ENCODE measurements at regions not wholly inside any gene's neighbourhood (a gene's known extent, or its start where the extent isn't known, plus 50 kb on each side); places are given as distances from the start of the nearest gene placed in this dataset.
"Not testable (repeated sequence)": the region's sequence is repeated elsewhere in the genome, so short reads cannot be mapped to it uniquely, and the experiment has no call there.

DNA sequence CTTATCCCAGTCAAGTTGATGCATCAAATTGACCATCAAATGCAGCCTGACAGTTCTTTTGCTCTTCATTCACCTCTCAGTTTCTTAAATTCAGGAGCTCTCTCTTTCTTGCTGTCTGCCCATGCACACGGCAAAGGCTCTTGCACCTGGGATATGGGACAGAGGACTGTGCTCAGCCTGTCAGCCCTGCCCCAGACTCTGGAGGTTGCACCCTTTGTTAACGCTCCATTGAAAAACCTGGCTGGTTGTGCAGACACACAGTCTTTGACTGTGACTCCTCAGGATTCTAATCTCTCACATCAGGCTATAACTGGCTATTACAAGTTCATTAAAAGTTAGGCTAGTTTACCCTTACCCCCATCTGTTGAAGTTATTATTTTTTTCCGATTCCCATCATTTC, 1032.5 kb downstream of the SOCS6 start:
- no peaks in the 10 kb centered on the region for H3K36me3 ChIP-seq (replicated peaks)
- TF ChIP-seq, protein P1, sequence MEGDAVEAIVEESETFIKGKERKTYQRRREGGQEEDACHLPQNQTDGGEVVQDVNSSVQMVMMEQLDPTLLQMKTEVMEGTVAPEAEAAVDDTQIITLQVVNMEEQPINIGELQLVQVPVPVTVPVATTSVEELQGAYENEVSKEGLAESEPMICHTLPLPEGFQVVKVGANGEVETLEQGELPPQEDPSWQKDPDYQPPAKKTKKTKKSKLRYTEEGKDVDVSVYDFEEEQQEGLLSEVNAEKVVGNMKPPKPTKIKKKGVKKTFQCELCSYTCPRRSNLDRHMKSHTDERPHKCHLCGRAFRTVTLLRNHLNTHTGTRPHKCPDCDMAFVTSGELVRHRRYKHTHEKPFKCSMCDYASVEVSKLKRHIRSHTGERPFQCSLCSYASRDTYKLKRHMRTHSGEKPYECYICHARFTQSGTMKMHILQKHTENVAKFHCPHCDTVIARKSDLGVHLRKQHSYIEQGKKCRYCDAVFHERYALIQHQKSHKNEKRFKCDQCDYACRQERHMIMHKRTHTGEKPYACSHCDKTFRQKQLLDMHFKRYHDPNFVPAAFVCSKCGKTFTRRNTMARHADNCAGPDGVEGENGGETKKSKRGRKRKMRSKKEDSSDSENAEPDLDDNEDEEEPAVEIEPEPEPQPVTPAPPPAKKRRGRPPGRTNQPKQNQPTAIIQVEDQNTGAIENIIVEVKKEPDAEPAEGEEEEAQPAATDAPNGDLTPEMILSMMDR (IDR thresholded peaks at IDR 0.05; ENCODE audit: low read depth, low read length, missing control alignments), result no peak
- no peaks in the 10 kb centered on the region for H3K27me3 ChIP-seq (replicated peaks)
- no peak overlapping the region for H3K4me3 ChIP-seq (ENCODE audit: low read depth, low read length)
- DNase-seq, result no peak
- H3K27ac ChIP-seq, result no peak overlapping the region
- in situ Hi-C loops (cut with HindIII; ENCODE audit: low pct_ligation_motif_present, low sequenced_read_pairs), result no loop called here

DNA sequence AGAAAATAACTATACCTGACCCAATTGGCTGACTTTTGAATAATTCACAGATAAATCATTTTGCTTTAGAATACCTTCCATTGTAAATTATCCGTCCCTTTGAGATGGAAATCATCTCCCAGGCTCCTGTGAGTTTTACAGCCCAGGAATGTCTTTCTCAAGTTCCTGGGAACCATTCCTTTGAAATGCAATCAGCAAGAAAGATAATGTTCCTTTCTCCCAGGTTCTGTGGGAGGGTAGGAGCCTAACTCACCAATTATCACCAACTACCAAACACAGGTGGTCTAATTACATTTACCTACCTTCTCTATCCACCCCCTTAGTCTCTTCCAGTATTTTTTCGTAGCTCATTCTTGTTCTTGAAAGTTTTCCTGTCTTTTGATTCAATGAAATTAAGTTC, 1016.0 kb downstream of the SOCS6 start:
- Histone ChIP-seq H3K4me3 (ENCODE audit: low read depth, low read length) (no peak overlapping the region), H3K27me3 (replicated peaks) (no peaks in the 10 kb centered on the region), H3K36me3 (replicated peaks) (no peaks in the 10 kb centered on the region), H3K27ac (no peak overlapping the region)
- no peak for DNase-seq
- in situ Hi-C loops (cut with HindIII; ENCODE audit: low pct_ligation_motif_present, low sequenced_read_pairs), result no loop called here
- TF ChIP-seq, protein P1 (IDR thresholded peaks at IDR 0.05; ENCODE audit: low read depth, low read length, missing control alignments), result no peak

DNA sequence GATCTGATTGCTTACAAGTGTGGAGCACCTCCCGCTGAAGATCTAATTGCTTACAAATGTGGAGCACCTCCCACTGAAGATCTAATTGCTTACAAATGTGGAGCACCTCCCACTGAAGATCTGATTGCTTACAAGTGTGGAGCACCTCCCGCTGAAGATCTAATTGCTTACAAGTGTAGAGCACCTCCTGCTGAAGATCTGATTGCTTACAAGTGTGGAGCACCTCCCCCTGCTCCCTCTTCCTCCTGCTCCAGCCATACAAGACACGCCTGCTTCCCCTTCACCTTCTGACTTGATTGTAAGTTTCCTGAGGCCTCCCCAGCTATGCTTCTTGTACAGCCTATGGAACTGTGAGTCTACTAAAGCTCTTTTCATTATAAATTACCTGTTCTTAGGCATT, 1014.9 kb downstream of the SOCS6 start:
- H3K4me3 ChIP-seq (ENCODE audit: low read depth, low read length); H3K27ac ChIP-seq; DNase-seq; H3K27me3 ChIP-seq (replicated peaks); H3K36me3 ChIP-seq (replicated peaks); in situ Hi-C loops (cut with HindIII; ENCODE audit: low pct_ligation_motif_present, low sequenced_read_pairs): not testable (repeated sequence)

DNA sequence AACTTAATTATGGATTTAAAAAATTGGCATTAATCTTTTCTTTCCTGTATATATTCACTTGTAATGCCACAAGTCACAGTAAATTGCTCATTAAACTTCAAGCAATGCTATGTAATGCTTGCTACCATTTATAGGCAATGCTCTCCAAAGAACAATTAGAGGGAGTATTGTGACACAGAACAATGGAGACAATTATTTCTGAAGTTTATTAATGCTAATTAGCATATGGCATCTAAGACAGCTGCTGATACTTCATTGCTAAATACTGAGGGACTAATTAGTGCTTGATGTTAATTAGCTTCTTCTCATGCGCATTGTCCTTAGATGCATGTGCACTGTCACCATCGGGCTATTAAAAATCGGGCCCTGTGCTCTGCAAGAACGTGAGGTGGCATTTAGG, 1012.8 kb downstream of the SOCS6 start:
- DNase-seq, result no peak
- Histone ChIP-seq H3K27ac (no peak overlapping the region), H3K36me3 (replicated peaks) (no peaks in the 10 kb centered on the region), H3K4me3 (ENCODE audit: low read depth, low read length) (no peak overlapping the region), H3K27me3 (replicated peaks) (no peaks in the 10 kb centered on the region)
- TF ChIP-seq, protein P1 (IDR thresholded peaks at IDR 0.05; ENCODE audit: low read depth, low read length, missing control alignments), result no peak
- in situ Hi-C loops (cut with HindIII; ENCODE audit: low pct_ligation_motif_present, low sequenced_read_pairs), result no loop called here

DNA sequence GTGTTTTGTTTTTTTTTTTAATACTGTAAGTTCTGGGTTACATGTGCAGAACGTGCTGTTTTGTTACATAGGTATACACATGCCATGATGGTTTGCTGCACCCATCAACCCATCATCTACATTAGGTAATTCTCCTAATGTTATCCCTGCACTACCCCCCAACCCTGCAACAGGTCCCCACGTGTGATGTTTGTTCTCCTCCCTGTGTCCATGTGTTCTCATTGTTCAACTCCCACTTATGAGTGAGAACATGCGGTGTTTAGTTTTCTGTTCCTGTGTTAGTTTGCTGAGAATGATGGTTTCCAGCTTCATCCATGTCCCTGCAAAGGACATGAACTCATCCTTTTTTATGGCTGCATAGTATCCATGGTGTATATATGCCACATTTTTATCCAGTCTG, 1005.4 kb downstream of the SOCS6 start:
- H3K4me3 ChIP-seq (ENCODE audit: low read depth, low read length); H3K27me3 ChIP-seq (replicated peaks); H3K27ac ChIP-seq; H3K36me3 ChIP-seq (replicated peaks); DNase-seq; in situ Hi-C loops (cut with HindIII; ENCODE audit: low pct_ligation_motif_present, low sequenced_read_pairs): not testable (repeated sequence)

DNA sequence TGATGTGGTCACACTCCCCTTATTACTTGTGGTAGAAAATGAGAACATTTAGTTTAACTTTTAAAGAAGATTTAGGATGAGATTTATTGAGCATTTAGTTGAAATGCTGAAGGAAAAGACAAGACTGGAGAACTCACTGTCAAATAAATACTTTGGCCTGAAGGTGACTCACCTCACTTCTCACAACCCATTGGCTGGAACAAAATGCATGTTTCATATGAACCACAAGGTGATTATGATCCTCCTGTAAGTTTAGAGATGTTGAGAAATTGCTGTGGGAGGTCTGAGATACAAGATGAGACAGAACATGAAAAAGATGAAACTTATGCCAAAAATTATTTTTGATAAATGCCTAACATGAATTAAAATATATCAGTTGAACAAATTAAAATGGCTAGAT, 1004.5 kb downstream of the SOCS6 start:
- Histone ChIP-seq H3K27ac (no peak overlapping the region), H3K36me3 (replicated peaks) (no peaks in the 10 kb centered on the region), H3K27me3 (replicated peaks) (no peaks in the 10 kb centered on the region), H3K4me3 (ENCODE audit: low read depth, low read length) (no peak overlapping the region)
- TF ChIP-seq, protein P1 (IDR thresholded peaks at IDR 0.05; ENCODE audit: low read depth, low read length, missing control alignments), result no peak
- in situ Hi-C loops (cut with HindIII; ENCODE audit: low pct_ligation_motif_present, low sequenced_read_pairs), result no loop called here
- no peak for DNase-seq

DNA sequence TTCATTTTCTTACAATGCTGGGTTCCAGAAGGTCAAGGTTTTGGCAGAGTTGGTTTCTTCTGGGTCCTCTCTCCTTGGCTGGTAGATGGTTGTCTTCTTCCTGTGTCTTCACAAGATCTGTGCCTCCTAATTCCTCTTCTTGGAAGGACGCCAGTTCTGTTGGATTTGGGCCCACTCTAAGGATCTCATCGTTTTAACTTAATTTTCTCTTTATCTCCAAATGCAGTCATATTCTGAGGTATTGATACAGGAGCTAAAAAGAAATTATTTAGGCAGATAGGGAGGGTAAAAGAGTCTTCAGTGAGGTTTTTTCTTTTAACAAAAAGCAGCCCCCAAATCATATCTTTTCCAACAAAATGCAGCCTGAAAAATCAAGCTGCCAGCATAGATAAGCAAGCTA, 998.4 kb downstream of the SOCS6 start:
- H3K4me3 ChIP-seq (ENCODE audit: low read depth, low read length), result no peak overlapping the region
- DNase-seq, result no peak
- no peaks in the 10 kb centered on the region for H3K27me3 ChIP-seq (replicated peaks)
- no peaks in the 10 kb centered on the region for H3K36me3 ChIP-seq (replicated peaks)
- TF ChIP-seq, protein P1 (IDR thresholded peaks at IDR 0.05; ENCODE audit: low read depth, low read length, missing control alignments), result no peak
- in situ Hi-C loops (cut with HindIII; ENCODE audit: low pct_ligation_motif_present, low sequenced_read_pairs), result no loop called here
- no peak overlapping the region for H3K27ac ChIP-seq

All from brain microvascular endothelial cell (primary cell).